ENCODE measurements at regions not wholly inside any gene's neighbourhood (a gene's known extent, or its start where the extent isn't known, plus 50 kb on each side); places are given as distances from the start of the nearest gene placed in this dataset.

GRCh38 chr19:31066385-31066784 lies 282.9 kb downstream of the TSHZ3 start:
- H3K27ac Mint-ChIP-seq, result no peak overlapping the region
- no peaks in the 10 kb centered on the region for H3K27me3 Mint-ChIP-seq (ENCODE audit: low read depth)
- no peaks in the 10 kb centered on the region for H3K9me3 Mint-ChIP-seq
- DNase-seq (ENCODE audit: low spot score), result no peak
- H3K4me1 Mint-ChIP-seq, result peaks cover 18% of the 10 kb centered on the region
- ChIA-PET CTCF (interaction anchor here (1.4 kb wide), 1 partner anchor 12 kb away, joined by 4 read pairs; no protein-coding TSS in a partner anchor), POLR2A (no interaction called here)
- TF ChIP-seq ZNF671 (CRISPR knock-in tag; IDR thresholded peaks at IDR 0.05) (no peak), KAT7 (CRISPR knock-in tag; IDR thresholded peaks at IDR 0.05; ENCODE audit: borderline replicate concordance) (no peak), GABPB1 (CRISPR knock-in tag; IDR thresholded peaks at IDR 0.05) (no peak), GTF2I (CRISPR knock-in tag; conservative IDR thresholded peaks at IDR 0.05) (no peak), PRDM15 (CRISPR knock-in tag; IDR thresholded peaks at IDR 0.05) (no peak), ZMAT4 (CRISPR knock-in tag; IDR thresholded peaks at IDR 0.05) (no peak), FOXK1 (CRISPR knock-in tag; IDR thresholded peaks at IDR 0.05) (no peak), ESRRA (CRISPR knock-in tag; IDR thresholded peaks at IDR 0.05; ENCODE audit: borderline replicate concordance) (no peak), ZSCAN18 (CRISPR knock-in tag; IDR thresholded peaks at IDR 0.05) (no peak), STAT6 (CRISPR knock-in tag; conservative IDR thresholded peaks at IDR 0.05; ENCODE audit: low read depth) (no peak)
- no peak for ATAC-seq
- no peaks in the 10 kb centered on the region for H3K36me3 Mint-ChIP-seq
- no peak overlapping the region for H3K4me3 Mint-ChIP-seq

GRCh38 chr19:31064491-31064890 lies 284.7 kb downstream of the TSHZ3 start:
- ATAC-seq (no peak), DNase-seq (ENCODE audit: low spot score) (no peak)
- H3K27me3 Mint-ChIP-seq (ENCODE audit: low read depth), result no peaks in the 10 kb centered on the region
- no peak overlapping the region for H3K4me3 Mint-ChIP-seq
- H3K27ac Mint-ChIP-seq, result no peak overlapping the region
- ChIA-PET CTCF (interaction anchor here (3.0 kb wide), 1 partner anchor 10 kb away, joined by 20 read pairs; no protein-coding TSS in a partner anchor), POLR2A (interaction anchor here (0.5 kb wide), 2 partner anchors 123 to 1515 kb away, joined by 3 to 6 read pairs; no protein-coding TSS in a partner anchor)
- H3K4me1 Mint-ChIP-seq, result 0 out of 2 replicates have a peak, but pooled peaks cover 9% of the 10 kb centered on the region
- peaks cover 6% of the 10 kb centered on the region for H3K36me3 Mint-ChIP-seq
- H3K9me3 Mint-ChIP-seq, result peaks cover 14% of the 10 kb centered on the region
- TF ChIP-seq FOXP4 (CRISPR knock-in tag; IDR thresholded peaks at IDR 0.05) (no peak), GRHL2 (CRISPR knock-in tag; IDR thresholded peaks at IDR 0.05; ENCODE audit: insufficient replicate concordance, severe bottlenecking) (no peak), MXD4 (CRISPR knock-in tag; IDR thresholded peaks at IDR 0.05; ENCODE audit: borderline replicate concordance) (no peak), ATF6 (CRISPR knock-in tag; IDR thresholded peaks at IDR 0.05) (no peak), NFATC4 (CRISPR knock-in tag; IDR thresholded peaks at IDR 0.05) (no peak), GTF2I (CRISPR knock-in tag; conservative IDR thresholded peaks at IDR 0.05) (no peak), E2F4 (CRISPR knock-in tag; IDR thresholded peaks at IDR 0.05; ENCODE audit: borderline replicate concordance, low read depth) (no peak), AR (CRISPR knock-in tag; IDR thresholded peaks at IDR 0.05) (no peak), HMGA2 (CRISPR knock-in tag; IDR thresholded peaks at IDR 0.05) (no peak), KAT7 (CRISPR knock-in tag; IDR thresholded peaks at IDR 0.05; ENCODE audit: borderline replicate concordance) (no peak)
